AG10803 (cell line): ENCODE measurements at regions not wholly inside any gene's neighbourhood (a gene's known extent, or its start where the extent isn't known, plus 50 kb on each side); places are given as distances from the start of the nearest gene placed in this dataset.
"Not testable (repeated sequence)": the region's sequence is repeated elsewhere in the genome, so short reads cannot be mapped to it uniquely, and the experiment has no call there.

Experiments
- DNase-seq: peaks from one replicate; pipeline ENCODE4 v3.0.0; 2010; ENCODE audit warnings: low read depth
- H3K4me3 ChIP-seq: 2 replicates; pipeline ENCODE4 v1.5.1; 2011; ENCODE audit warnings: mild to moderate bottlenecking, low read length, control low read depth
- TF ChIP-seq, protein P1 (sequence below): conservative IDR thresholded peaks from 2 replicates; pipeline ENCODE4 v1.5.1; 2011; ENCODE audit warnings: mild to moderate bottlenecking, low read length, control low read depth, inconsistent platforms

DNA sequence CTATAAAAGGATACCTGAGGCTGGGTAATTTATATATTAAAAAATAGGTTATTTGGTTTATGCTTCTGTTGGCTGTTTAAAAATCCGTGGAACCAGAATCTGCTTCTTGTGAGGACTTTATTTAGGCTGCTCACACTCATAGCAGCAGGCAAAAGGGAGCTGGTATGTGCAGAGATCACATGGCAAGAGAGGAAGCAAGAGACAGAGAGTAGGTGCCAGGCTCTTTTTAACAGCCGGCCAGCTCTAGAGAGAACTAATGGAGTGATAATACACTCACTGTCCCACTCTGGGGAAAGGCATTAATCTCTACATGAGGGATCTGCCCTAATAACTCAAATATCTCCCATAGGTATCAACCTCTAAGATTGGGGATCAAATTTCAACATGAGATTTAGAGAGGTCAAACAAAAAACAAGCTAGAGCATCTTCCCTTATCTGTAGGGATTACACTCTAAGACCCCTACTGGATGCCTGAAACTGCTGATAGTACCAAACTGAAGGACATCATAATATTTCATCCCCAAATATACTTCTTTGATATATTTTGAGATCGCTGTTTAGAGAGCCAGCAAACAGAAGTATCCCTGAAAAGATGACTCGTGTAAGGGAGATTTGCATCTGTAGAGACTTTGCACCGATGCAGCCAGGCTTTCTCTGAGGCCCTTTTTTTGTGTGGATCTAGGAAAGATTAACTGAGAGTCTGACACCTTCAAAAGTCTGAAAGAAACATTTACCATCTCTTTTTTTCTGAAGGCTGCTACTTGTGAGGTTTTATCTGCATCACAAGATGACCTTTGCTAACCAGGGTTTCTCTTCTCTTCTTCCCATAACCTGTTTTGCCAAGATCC, 717.0 kb upstream of the MBL2 start:
- no peak for DNase-seq

DNA sequence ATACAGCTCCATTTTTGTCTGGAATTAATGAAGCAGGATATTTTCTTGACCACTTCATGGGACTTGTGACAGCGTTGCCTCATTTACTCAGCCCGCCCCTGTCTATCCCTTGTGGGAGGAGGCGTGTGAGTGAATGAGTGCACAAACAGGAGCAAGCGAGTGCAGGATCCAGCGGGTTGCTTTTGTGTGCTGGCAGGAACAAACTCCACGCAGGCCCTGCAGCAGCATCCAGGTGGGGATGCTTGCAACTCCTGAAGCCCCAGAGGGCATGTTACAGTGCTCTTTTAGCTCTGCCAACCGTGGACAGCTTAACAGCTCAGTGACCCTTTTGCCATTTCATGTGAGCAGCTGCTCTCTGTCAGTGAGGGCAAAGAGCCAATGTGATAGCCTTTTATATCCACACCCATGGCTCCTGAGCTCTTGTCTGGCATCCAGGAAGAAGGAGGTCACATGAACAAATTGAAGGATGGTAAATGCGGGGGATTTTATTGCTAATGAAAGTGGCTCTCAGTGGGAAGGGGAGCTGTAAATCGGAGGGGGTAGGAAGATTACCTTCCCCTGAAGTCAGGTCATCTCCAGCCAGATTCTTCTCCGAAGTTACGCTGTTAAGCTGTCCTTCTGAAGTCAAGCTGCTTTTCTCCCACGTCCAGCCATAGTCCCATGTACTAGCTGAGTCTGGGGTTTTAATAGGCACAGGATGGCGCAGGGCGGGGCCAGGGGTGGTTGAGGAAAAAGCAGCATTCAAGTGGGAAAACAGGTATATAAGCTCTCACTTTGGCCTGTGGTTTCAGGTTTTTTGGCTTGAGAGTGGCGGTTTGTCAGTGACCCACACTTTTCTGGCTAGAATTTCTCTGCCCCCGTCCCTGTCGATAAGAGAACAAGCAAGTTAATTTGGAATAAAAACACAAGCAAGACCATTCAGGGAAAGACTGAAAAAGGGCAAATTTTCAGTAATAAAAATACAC, 714.7 kb upstream of the MBL2 start:
- TF ChIP-seq, protein P1, sequence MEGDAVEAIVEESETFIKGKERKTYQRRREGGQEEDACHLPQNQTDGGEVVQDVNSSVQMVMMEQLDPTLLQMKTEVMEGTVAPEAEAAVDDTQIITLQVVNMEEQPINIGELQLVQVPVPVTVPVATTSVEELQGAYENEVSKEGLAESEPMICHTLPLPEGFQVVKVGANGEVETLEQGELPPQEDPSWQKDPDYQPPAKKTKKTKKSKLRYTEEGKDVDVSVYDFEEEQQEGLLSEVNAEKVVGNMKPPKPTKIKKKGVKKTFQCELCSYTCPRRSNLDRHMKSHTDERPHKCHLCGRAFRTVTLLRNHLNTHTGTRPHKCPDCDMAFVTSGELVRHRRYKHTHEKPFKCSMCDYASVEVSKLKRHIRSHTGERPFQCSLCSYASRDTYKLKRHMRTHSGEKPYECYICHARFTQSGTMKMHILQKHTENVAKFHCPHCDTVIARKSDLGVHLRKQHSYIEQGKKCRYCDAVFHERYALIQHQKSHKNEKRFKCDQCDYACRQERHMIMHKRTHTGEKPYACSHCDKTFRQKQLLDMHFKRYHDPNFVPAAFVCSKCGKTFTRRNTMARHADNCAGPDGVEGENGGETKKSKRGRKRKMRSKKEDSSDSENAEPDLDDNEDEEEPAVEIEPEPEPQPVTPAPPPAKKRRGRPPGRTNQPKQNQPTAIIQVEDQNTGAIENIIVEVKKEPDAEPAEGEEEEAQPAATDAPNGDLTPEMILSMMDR: no peak
- H3K4me3 ChIP-seq: no peak overlapping the region
- DNase-seq: no peak

More for the DNA sequence above, 717.0 kb upstream of the MBL2 start:
- TF ChIP-seq, protein P1: no peak
- H3K4me3 ChIP-seq: no peak overlapping the region

DNA sequence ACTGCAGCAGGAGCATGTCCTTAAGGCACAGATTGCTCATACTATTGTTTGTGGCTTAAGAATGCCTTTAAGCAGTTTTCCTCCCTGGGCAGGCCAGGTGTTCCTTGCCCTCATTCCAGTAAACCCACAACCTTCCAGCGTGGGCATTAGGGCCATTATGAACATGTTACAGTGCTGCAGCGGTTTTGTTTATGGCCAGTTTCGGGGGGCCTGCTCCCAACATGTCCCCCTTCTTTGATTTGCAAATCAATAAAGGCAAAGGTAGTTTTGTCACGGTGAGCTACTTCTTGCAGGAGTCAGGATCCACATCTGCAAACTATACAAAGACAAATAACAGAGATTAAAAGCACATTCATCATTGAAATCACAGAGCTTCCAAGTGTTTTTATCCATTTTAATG, 712.8 kb upstream of the MBL2 start:
- not testable (repeated sequence) for DNase-seq, H3K4me3 ChIP-seq

DNA sequence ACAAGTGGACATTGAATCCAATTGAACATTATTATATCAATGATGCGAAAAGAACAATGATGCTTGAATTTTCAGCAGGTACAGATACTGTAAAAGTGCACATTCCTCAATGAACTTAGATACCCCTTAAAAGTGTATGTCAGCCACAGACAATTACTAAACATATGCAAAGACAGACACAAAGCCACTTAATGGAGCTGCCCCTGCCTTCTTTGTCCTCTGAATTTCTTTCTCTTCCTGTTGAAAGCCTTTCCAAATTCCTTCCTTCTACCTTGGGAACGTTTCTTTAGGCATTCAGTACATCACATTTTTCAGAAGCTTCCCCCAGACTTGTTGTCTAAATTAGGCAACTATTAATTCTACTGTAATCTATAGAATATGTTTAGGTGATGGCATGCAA, 706.8 kb upstream of the MBL2 start:
- DNase-seq: no peak
- TF ChIP-seq, protein P1: no peak
- no peak overlapping the region for H3K4me3 ChIP-seq

DNA sequence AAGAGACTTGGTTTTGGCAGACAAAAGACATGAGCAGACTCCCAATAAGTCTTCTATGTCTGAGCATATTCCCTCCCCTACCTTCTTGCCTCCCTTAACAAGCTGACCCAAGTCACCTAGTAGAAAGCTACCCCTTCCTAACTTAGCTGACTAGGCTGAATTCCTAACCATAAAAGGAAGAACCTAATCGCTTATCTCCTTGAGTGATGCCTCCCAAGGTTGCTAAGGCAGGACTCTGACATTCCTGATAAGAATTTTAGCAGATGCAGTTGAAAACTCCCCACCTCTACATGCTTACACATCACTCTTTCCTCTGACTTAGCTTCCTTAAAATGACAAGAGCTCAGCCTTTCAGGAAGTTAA, 704.7 kb upstream of the MBL2 start:
- no peak overlapping the region for H3K4me3 ChIP-seq
- no peak for DNase-seq
- TF ChIP-seq, protein P1: no peak

DNA sequence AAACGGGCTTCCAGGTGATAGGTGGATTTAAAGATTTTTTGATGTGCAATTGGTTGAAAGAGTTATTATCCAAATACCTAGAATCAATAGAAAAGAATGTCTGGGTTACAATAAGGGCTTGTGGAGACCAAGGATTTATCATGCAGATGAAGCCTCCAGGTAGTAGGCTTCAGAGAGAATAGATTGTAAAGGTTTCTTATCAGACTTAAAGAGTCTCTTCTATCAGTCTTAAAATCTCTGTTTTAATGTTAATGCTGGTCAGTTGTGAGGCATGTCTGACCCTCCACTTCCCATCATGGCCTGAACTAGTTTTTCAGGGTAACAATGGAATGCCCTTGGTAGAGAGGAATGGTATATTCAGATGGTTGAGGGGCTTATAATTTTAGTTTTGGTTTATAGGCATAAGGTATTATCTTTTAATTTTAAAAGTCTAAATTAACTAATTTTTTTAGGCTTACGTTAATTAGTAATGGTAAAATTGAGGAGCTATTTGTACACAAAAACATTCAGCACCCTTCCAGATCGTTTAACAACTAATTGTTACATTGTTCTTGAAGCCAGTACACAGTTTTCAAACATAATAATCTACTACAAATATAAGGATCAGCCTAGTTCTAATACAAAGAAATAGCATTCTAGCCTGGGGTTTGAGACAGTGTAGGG, 704.2 kb upstream of the MBL2 start:
- TF ChIP-seq, protein P1: no peak; the same call in 1 of the 2 replicates
- H3K4me3 ChIP-seq: no peak overlapping the region
- DNase-seq: no peak

DNA sequence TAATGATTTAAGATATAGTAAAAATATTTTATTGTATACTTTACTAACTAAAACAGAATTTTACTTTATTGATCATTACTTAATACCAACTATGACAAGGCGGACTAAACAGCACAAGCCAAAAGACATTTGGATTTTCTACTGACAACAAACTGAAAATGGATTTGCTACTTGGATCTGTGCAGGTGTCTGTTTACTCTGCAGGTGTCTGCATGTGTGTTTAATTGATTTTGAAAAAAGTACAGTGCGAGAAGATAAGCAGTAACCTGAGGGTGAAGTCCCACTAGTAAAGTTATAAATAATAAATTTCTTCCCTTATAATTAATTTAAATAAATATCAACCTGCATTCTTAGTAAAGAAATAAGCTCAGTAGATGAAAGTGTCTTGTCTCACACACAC, 696.8 kb upstream of the MBL2 start:
- H3K4me3 ChIP-seq: no peak overlapping the region
- no peak for DNase-seq
- TF ChIP-seq, protein P1: no peak
